B cell (primary cell): ENCODE measurements at regions not wholly inside any gene's neighbourhood (a gene's known extent, or its start where the extent isn't known, plus 50 kb on each side); places are given as distances from the start of the nearest gene placed in this dataset.

Experiments
- ATAC-seq: fragments of 200-7000 bp; cut with Tn5 transposase; one replicate; pipeline ENCODE4 v1.10.0; 2021; ENCODE audit warnings: low read depth, mild to moderate bottlenecking, moderate number of reproducible peaks, moderate library complexity
- CTCF ChIA-PET: fragments of 350-600 bp; sonication (Branson Sonifier 250); formaldehyde crosslinking; loops from one replicate; lab custom pipeline; 2021; ENCODE audit warnings: antibody characterized with exemption, inconsistent platforms; lab: Charles Lee
- POLR2A ChIA-PET: fragments of 350-600 bp; sonication (Branson Sonifier 250); formaldehyde crosslinking; loops from one replicate; lab custom pipeline; 2021; ENCODE audit warnings: antibody characterized with exemption; lab: Charles Lee
- DNase-seq: peaks from one replicate; pipeline ENCODE4 v3.0.0; 2013
- H2AFZ ChIP-seq: 2 replicates; pipeline ENCODE4 v1.6.1; 2012; ENCODE audit warnings: mild to moderate bottlenecking, low read depth, low read length; ENCODE audit not compliant: insufficient read depth, poor library complexity, severe bottlenecking
- H3K27ac ChIP-seq, 2 donors: 1 replicate in 1 of 2; 2 replicates in 1 of 2; pipeline ENCODE4 v1.5.1; 2012 to 2013; ENCODE audit warnings: low read length in 2 of 2, mild to moderate bottlenecking in 2 of 2, moderate library complexity in 1 of 2
- H3K27me3 ChIP-seq, 4 experiments: fragments of 200-600 bp in 1 of 4; sonication (generic) in 1 of 4; replicated peaks in 1 of 4; 1 replicate in 2 of 4; 2 replicates in 2 of 4; pipeline versions ENCODE4 v1.6.1 to v1.7.0; 2013 to 2016; ENCODE audit warnings: low read length in 3 of 4, mild to moderate bottlenecking in 2 of 4, mixed read lengths in 1 of 4, moderate library complexity in 1 of 4; ENCODE audit not compliant: insufficient read depth in 4 of 4, control insufficient read depth in 3 of 4; ENCODE audit errors: control extremely low read depth in 1 of 4
- H3K36me3 ChIP-seq, 2 experiments: replicated peaks in 1 of 2; 1 replicate in 1 of 2; 2 replicates in 1 of 2; pipeline versions ENCODE4 v1.6.1 to v1.7.1; 2013; ENCODE audit warnings: low read length in 1 of 2; ENCODE audit not compliant: insufficient read depth in 2 of 2, control insufficient read depth in 1 of 2; ENCODE audit errors: control extremely low read depth in 1 of 2, extremely low read depth in 1 of 2
- H3K4me1 ChIP-seq, 2 donors: fragments of 200-600 bp in 1 of 2; sonication (generic) in 1 of 2; 1 replicate in 1 of 2; 2 replicates in 1 of 2; pipeline versions ENCODE4 v1.5.1 to v1.6.1; 2013 to 2017; ENCODE audit warnings: low read length in 2 of 2; ENCODE audit not compliant: control insufficient read depth in 2 of 2, insufficient read depth in 2 of 2
- H3K4me2 ChIP-seq: replicated peaks from 2 replicates; pipeline ENCODE3; 2012; ENCODE audit warnings: mild to moderate bottlenecking, low read depth, low read length; ENCODE audit not compliant: poor library complexity, severe bottlenecking
- H3K4me3 ChIP-seq, 5 experiments: fragments of 200-600 bp in 1 of 5; sonication (generic) in 1 of 5; 1 replicate in 3 of 5; 2 replicates in 2 of 5; pipeline versions ENCODE4 v1.5.1 to v1.7.0; 2011 to 2016; ENCODE audit warnings: low read length in 4 of 5, mild to moderate bottlenecking in 4 of 5, low read depth in 2 of 5, control low read depth in 1 of 5, moderate library complexity in 1 of 5; ENCODE audit not compliant: insufficient read depth in 1 of 5; ENCODE audit errors: control extremely low read depth in 1 of 5, extremely low read depth in 1 of 5
- H3K79me2 ChIP-seq: fragments of 200-600 bp; sonication (generic); one replicate; pipeline ENCODE4 v1.6.0; 2016; ENCODE audit warnings: low read length; ENCODE audit not compliant: control insufficient read depth, insufficient read depth
- H3K9ac ChIP-seq: fragments of 200-600 bp; sonication (generic); 2 replicates; pipeline ENCODE4 v1.6.1; 2017; ENCODE audit warnings: mild to moderate bottlenecking, low read length, moderate library complexity
- H3K9me3 ChIP-seq, 3 donors: one replicate each; pipeline versions ENCODE4 v1.6.1 to v1.7.1; 2013; ENCODE audit warnings: low read length in 2 of 3; ENCODE audit not compliant: control insufficient read depth in 2 of 3, insufficient read depth in 1 of 3; ENCODE audit errors: control extremely low read depth in 1 of 3
- H4K20me1 ChIP-seq: 2 replicates; pipeline ENCODE4 v1.6.0; 2012; ENCODE audit warnings: mild to moderate bottlenecking, low read length; ENCODE audit not compliant: insufficient read depth, control insufficient read depth, poor library complexity, severe bottlenecking
- H3K27ac Mint-ChIP-seq: one replicate; pipeline ENCODE4 v1.8.0; 2021; ENCODE audit warnings: mixed read lengths
- H3K27me3 Mint-ChIP-seq: one replicate; pipeline ENCODE4 v1.8.0; 2021; ENCODE audit warnings: mixed read lengths
- H3K4me1 Mint-ChIP-seq: one replicate; pipeline ENCODE4 v1.8.0; 2021; ENCODE audit warnings: mixed read lengths
- H3K4me3 Mint-ChIP-seq: one replicate; pipeline ENCODE4 v1.8.0; 2021; ENCODE audit warnings: mixed read lengths
- H3K9me3 Mint-ChIP-seq: one replicate; pipeline ENCODE4 v1.8.0; 2022; ENCODE audit warnings: mixed read lengths; ENCODE audit not compliant: insufficient read depth
- CTCF ChIP-seq: fragments of 200-600 bp; IDR thresholded peaks from one replicate; pipeline ENCODE4 v1.8.0; 2022; ENCODE audit warnings: antibody characterized with exemption, mild to moderate bottlenecking
- EZH2 ChIP-seq: IDR thresholded peaks from 2 replicates; pipeline ENCODE4 v1.6.1; 2012; ENCODE audit warnings: borderline replicate concordance, low read depth, mild to moderate bottlenecking, moderate library complexity, low read length; ENCODE audit not compliant: insufficient read depth, poor library complexity, severe bottlenecking
- WGBS: methylation state at CpG from one replicate; pipeline ENCODE4 v1.1.5; 2013; ENCODE audit warnings: missing lambda C conversion rate; ENCODE audit not compliant: insufficient coverage; 5-methylcytosine and 5-hydroxymethylcytosine counted together
- intact Hi-C: fragments of 100-400 bp; cut with micrococcal nuclease; formaldehyde crosslinking; loops from one replicate; pipeline ENCODE4 v1.10.0; 2022

GRCh38 chr3:159607856-159608255 is 380.8 kb upstream of the IL12A start:
- DNase-seq (no peak), ATAC-seq (no peak)
- no peak for TF ChIP-seq EZH2
- TF ChIP-seq CTCF = no peak
- H2AFZ ChIP-seq = no peak overlapping the region
- H3K27me3 ChIP-seq = no peaks in the 10 kb centered on the region
- no peak overlapping the region for H3K9ac ChIP-seq
- WGBS = 88% methylated on average over 2 of the region's 3 CpGs
- H3K36me3 ChIP-seq = no peaks in the 10 kb centered on the region
- H3K4me1 Mint-ChIP-seq = no peaks in the 10 kb centered on the region
- H3K9me3 ChIP-seq = no peaks in the 10 kb centered on the region
- H4K20me1 ChIP-seq = no peaks in the 10 kb centered on the region
- H3K4me2 ChIP-seq = no peak overlapping the region
- no peak overlapping the region for H3K27ac Mint-ChIP-seq
- POLR2A ChIA-PET = no interaction called here
- peaks cover 4% of the 10 kb centered on the region for H3K27me3 Mint-ChIP-seq
- no peaks in the 10 kb centered on the region for H3K9me3 Mint-ChIP-seq
- H3K27ac ChIP-seq = no peak overlapping the region
- CTCF ChIA-PET = no interaction called here
- intact Hi-C loops = no loop called here
- H3K4me3 Mint-ChIP-seq = no peak overlapping the region
- no peak overlapping the region for H3K4me3 ChIP-seq
- no peaks in the 10 kb centered on the region for H3K79me2 ChIP-seq
- H3K4me1 ChIP-seq = no peaks in the 10 kb centered on the region

- Mint-ChIP-seq H3K9me3 (no peaks in the 10 kb centered on the region), H3K27ac (no peak overlapping the region), H3K27me3 (peaks cover 4% of the 10 kb centered on the region), H3K4me3 (no peak overlapping the region), H3K4me1 (no peaks in the 10 kb centered on the region)
- no peak for ATAC-seq
- H3K4me3 ChIP-seq = no peak overlapping the region
- intact Hi-C loops = no loop called here
- H3K4me2 ChIP-seq = no peak overlapping the region
- H3K9ac ChIP-seq = no peak overlapping the region
- no peak for TF ChIP-seq EZH2
- TF ChIP-seq CTCF = no peak
- CTCF ChIA-PET = no interaction called here
- H3K27me3 ChIP-seq = no peaks in the 10 kb centered on the region
- H3K4me1 ChIP-seq = no peaks in the 10 kb centered on the region
- no peak for DNase-seq
- no peaks in the 10 kb centered on the region for H3K9me3 ChIP-seq
- H2AFZ ChIP-seq = no peak overlapping the region
- H3K27ac ChIP-seq = no peak overlapping the region
- WGBS = no CpG with 5 or more reads among the region's 3 CpGs
- no peaks in the 10 kb centered on the region for H3K36me3 ChIP-seq
- H4K20me1 ChIP-seq = no peaks in the 10 kb centered on the region
- no peaks in the 10 kb centered on the region for H3K79me2 ChIP-seq
- POLR2A ChIA-PET = no interaction called here
These were observed 380.3 kb upstream of the IL12A start for GRCh38 chr3:159608311-159608710.
